GM13977 (cell line): ENCODE measurements at regions not wholly inside any gene's neighbourhood (a gene's known extent, or its start where the extent isn't known, plus 50 kb on each side); places are given as distances from the start of the nearest gene placed in this dataset.

Experiments used
- DNase-seq: peaks from one replicate; pipeline ENCODE4 v3.0.0; 2012; ENCODE audit warnings: low spot score
- in situ Hi-C: fragments of 300-500 bp; cut with MboI; formaldehyde crosslinking; loops from one replicate; pipeline ENCODE4 v1.12.0; 2022; ENCODE audit warnings: low sequenced_read_pairs, low pct_unique_long_range_greater_than_20kb, mixed read lengths, inconsistent platforms; ENCODE audit not compliant: unreplicated experiment
- TF ChIP-seq, protein P1 (sequence below): IDR thresholded peaks from 2 replicates; pipeline ENCODE4 v1.5.1; 2012; ENCODE audit warnings: mild to moderate bottlenecking, control low read depth; ENCODE audit not compliant: insufficient read depth; ENCODE audit errors: extremely low read depth, missing control alignments

GRCh38 chr1:25027822-25028586 lies 97.9 kb upstream of the RUNX3 start:
- TF ChIP-seq, protein P1, sequence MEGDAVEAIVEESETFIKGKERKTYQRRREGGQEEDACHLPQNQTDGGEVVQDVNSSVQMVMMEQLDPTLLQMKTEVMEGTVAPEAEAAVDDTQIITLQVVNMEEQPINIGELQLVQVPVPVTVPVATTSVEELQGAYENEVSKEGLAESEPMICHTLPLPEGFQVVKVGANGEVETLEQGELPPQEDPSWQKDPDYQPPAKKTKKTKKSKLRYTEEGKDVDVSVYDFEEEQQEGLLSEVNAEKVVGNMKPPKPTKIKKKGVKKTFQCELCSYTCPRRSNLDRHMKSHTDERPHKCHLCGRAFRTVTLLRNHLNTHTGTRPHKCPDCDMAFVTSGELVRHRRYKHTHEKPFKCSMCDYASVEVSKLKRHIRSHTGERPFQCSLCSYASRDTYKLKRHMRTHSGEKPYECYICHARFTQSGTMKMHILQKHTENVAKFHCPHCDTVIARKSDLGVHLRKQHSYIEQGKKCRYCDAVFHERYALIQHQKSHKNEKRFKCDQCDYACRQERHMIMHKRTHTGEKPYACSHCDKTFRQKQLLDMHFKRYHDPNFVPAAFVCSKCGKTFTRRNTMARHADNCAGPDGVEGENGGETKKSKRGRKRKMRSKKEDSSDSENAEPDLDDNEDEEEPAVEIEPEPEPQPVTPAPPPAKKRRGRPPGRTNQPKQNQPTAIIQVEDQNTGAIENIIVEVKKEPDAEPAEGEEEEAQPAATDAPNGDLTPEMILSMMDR = no peak
- DNase-seq = no peak
- in situ Hi-C loops = loop anchor here (10.0 kb wide), 1 partner anchor 63 kb away; no protein-coding TSS in a partner anchor

GRCh38 chr1:25026730-25027450 lies 96.8 kb upstream of the RUNX3 start:
- no peak for DNase-seq
- TF ChIP-seq, protein P1 = peak; percentile 18
- in situ Hi-C loops = loop anchor here (10.0 kb wide), 1 partner anchor 62 kb away; no protein-coding TSS in a partner anchor

DNA sequence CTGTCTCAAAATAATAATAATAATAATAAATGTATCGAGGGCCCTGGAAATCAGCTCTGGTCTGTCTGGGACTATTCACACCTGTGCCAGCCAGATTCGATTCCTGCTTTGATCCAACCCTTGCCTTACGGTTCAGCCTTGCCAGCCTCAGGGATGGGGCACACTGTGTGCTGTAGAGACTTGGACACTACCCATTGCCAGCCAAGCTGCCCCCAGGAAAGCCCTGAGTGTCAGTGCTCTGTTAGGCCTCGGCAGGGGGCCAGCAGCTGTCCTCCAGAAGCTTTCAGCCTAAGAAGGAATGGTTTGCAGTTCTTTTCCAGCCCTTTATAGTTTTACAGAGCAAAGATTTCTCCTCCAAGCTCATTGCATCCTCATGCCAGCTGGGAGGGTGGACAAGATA lies 96.2 kb upstream of the RUNX3 start:
- TF ChIP-seq, protein P1 = no peak
- in situ Hi-C loops = loop anchor here (10.0 kb wide), 1 partner anchor 62 kb away; no protein-coding TSS in a partner anchor
- DNase-seq = no peak

- in situ Hi-C loops = loop anchor here (10.0 kb wide), 1 partner anchor 60 kb away; no protein-coding TSS in a partner anchor
- TF ChIP-seq, protein P1 = no peak
- no peak for DNase-seq
These were observed 94.7 kb upstream of the RUNX3 start for GRCh38 chr1:25024615-25025350.

DNA sequence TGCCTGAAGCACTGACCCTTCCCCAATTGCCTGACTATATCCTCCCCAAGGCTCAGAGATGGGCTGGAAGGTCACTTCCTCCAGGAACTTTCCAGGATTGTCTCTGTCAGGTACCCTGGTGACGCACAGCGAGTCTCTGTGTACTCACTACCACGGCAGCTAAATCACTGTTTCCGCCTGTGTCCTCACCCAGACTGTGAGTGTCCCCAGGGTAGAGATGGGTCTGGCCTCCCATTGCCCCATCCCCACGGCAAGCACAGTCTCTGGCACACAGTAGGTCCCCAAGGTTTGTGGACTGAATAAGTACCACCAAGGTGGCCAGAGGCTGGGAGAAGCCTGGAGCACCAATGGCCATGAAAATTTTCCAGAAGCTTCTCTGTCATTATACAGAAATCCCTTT lies 93.8 kb upstream of the RUNX3 start:
- DNase-seq = no peak

More for the DNA sequence above, 93.8 kb upstream of the RUNX3 start:
- in situ Hi-C loops = loop anchor here (10.0 kb wide), 1 partner anchor 59 kb away; no protein-coding TSS in a partner anchor
- TF ChIP-seq, protein P1 = no peak
